B cell (primary cell): ENCODE measurements at regions not wholly inside any gene's neighbourhood (a gene's known extent, or its start where the extent isn't known, plus 50 kb on each side); places are given as distances from the start of the nearest gene placed in this dataset.

Experiments used
- ATAC-seq: fragments of 200-7000 bp; cut with Tn5 transposase; one replicate; pipeline ENCODE4 v1.10.0; 2021; ENCODE audit warnings: low read depth, mild to moderate bottlenecking, moderate number of reproducible peaks, moderate library complexity
- CTCF ChIA-PET: fragments of 350-600 bp; sonication (Branson Sonifier 250); formaldehyde crosslinking; loops from one replicate; lab custom pipeline; 2021; ENCODE audit warnings: antibody characterized with exemption, inconsistent platforms; lab: Charles Lee
- POLR2A ChIA-PET: fragments of 350-600 bp; sonication (Branson Sonifier 250); formaldehyde crosslinking; loops from one replicate; lab custom pipeline; 2021; ENCODE audit warnings: antibody characterized with exemption; lab: Charles Lee
- DNase-seq: peaks from one replicate; pipeline ENCODE4 v3.0.0; 2013
- H2AFZ ChIP-seq: 2 replicates; pipeline ENCODE4 v1.6.1; 2012; ENCODE audit warnings: mild to moderate bottlenecking, low read depth, low read length; ENCODE audit not compliant: insufficient read depth, poor library complexity, severe bottlenecking
- H3K27ac ChIP-seq, 2 donors: 1 replicate in 1 of 2; 2 replicates in 1 of 2; pipeline ENCODE4 v1.5.1; 2012 to 2013; ENCODE audit warnings: low read length in 2 of 2, mild to moderate bottlenecking in 2 of 2, moderate library complexity in 1 of 2
- H3K27me3 ChIP-seq, 4 experiments: fragments of 200-600 bp in 1 of 4; sonication (generic) in 1 of 4; replicated peaks in 1 of 4; 1 replicate in 2 of 4; 2 replicates in 2 of 4; pipeline versions ENCODE4 v1.6.1 to v1.7.0; 2013 to 2016; ENCODE audit warnings: low read length in 3 of 4, mild to moderate bottlenecking in 2 of 4, mixed read lengths in 1 of 4, moderate library complexity in 1 of 4; ENCODE audit not compliant: insufficient read depth in 4 of 4, control insufficient read depth in 3 of 4; ENCODE audit errors: control extremely low read depth in 1 of 4
- H3K36me3 ChIP-seq, 2 experiments: replicated peaks in 1 of 2; 1 replicate in 1 of 2; 2 replicates in 1 of 2; pipeline versions ENCODE4 v1.6.1 to v1.7.1; 2013; ENCODE audit warnings: low read length in 1 of 2; ENCODE audit not compliant: insufficient read depth in 2 of 2, control insufficient read depth in 1 of 2; ENCODE audit errors: control extremely low read depth in 1 of 2, extremely low read depth in 1 of 2
- H3K4me1 ChIP-seq, 2 donors: fragments of 200-600 bp in 1 of 2; sonication (generic) in 1 of 2; 1 replicate in 1 of 2; 2 replicates in 1 of 2; pipeline versions ENCODE4 v1.5.1 to v1.6.1; 2013 to 2017; ENCODE audit warnings: low read length in 2 of 2; ENCODE audit not compliant: control insufficient read depth in 2 of 2, insufficient read depth in 2 of 2
- H3K4me2 ChIP-seq: replicated peaks from 2 replicates; pipeline ENCODE3; 2012; ENCODE audit warnings: mild to moderate bottlenecking, low read depth, low read length; ENCODE audit not compliant: poor library complexity, severe bottlenecking
- H3K4me3 ChIP-seq, 5 experiments: fragments of 200-600 bp in 1 of 5; sonication (generic) in 1 of 5; 1 replicate in 3 of 5; 2 replicates in 2 of 5; pipeline versions ENCODE4 v1.5.1 to v1.7.0; 2011 to 2016; ENCODE audit warnings: low read length in 4 of 5, mild to moderate bottlenecking in 4 of 5, low read depth in 2 of 5, control low read depth in 1 of 5, moderate library complexity in 1 of 5; ENCODE audit not compliant: insufficient read depth in 1 of 5; ENCODE audit errors: control extremely low read depth in 1 of 5, extremely low read depth in 1 of 5
- H3K79me2 ChIP-seq: fragments of 200-600 bp; sonication (generic); one replicate; pipeline ENCODE4 v1.6.0; 2016; ENCODE audit warnings: low read length; ENCODE audit not compliant: control insufficient read depth, insufficient read depth
- H3K9ac ChIP-seq: fragments of 200-600 bp; sonication (generic); 2 replicates; pipeline ENCODE4 v1.6.1; 2017; ENCODE audit warnings: mild to moderate bottlenecking, low read length, moderate library complexity
- H3K9me3 ChIP-seq, 3 donors: one replicate each; pipeline versions ENCODE4 v1.6.1 to v1.7.1; 2013; ENCODE audit warnings: low read length in 2 of 3; ENCODE audit not compliant: control insufficient read depth in 2 of 3, insufficient read depth in 1 of 3; ENCODE audit errors: control extremely low read depth in 1 of 3
- H4K20me1 ChIP-seq: 2 replicates; pipeline ENCODE4 v1.6.0; 2012; ENCODE audit warnings: mild to moderate bottlenecking, low read length; ENCODE audit not compliant: insufficient read depth, control insufficient read depth, poor library complexity, severe bottlenecking
- H3K27ac Mint-ChIP-seq: one replicate; pipeline ENCODE4 v1.8.0; 2021; ENCODE audit warnings: mixed read lengths
- H3K27me3 Mint-ChIP-seq: one replicate; pipeline ENCODE4 v1.8.0; 2021; ENCODE audit warnings: mixed read lengths
- H3K4me1 Mint-ChIP-seq: one replicate; pipeline ENCODE4 v1.8.0; 2021; ENCODE audit warnings: mixed read lengths
- H3K4me3 Mint-ChIP-seq: one replicate; pipeline ENCODE4 v1.8.0; 2021; ENCODE audit warnings: mixed read lengths
- H3K9me3 Mint-ChIP-seq: one replicate; pipeline ENCODE4 v1.8.0; 2022; ENCODE audit warnings: mixed read lengths; ENCODE audit not compliant: insufficient read depth
- EZH2 ChIP-seq: IDR thresholded peaks from 2 replicates; pipeline ENCODE4 v1.6.1; 2012; ENCODE audit warnings: borderline replicate concordance, low read depth, mild to moderate bottlenecking, moderate library complexity, low read length; ENCODE audit not compliant: insufficient read depth, poor library complexity, severe bottlenecking
- WGBS: methylation state at CpG from one replicate; pipeline ENCODE4 v1.1.5; 2013; ENCODE audit warnings: missing lambda C conversion rate; ENCODE audit not compliant: insufficient coverage; 5-methylcytosine and 5-hydroxymethylcytosine counted together
- intact Hi-C: fragments of 100-400 bp; cut with micrococcal nuclease; formaldehyde crosslinking; loops from one replicate; pipeline ENCODE4 v1.10.0; 2022
- TF ChIP-seq, protein P1 (sequence below): fragments of 200-600 bp; IDR thresholded peaks from one replicate; pipeline ENCODE4 v1.8.0; 2022; ENCODE audit warnings: antibody characterized with exemption, mild to moderate bottlenecking

DNA sequence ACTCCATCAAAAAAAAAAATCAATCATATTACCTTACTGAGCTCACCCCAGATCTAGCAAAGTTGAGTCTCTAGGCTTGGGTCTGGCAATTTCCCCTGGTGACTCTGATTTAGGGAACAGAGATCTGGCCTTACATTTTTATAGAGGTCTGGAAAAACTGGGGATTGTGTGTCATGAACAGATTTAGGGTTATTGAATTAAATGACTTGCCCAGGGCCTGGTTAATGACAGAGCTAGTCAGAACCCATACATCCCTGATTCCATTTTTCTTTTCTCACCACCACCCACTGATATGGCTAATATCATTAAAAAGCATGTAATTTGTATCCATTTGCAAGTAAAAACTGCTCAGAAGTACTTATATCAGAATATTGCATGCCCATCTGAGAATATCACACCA lies 163.4 kb upstream of the OGFRL1 start:
- Mint-ChIP-seq H3K9me3 (peaks cover 9% of the 10 kb centered on the region), H3K4me3 (no peak overlapping the region), H3K27me3 (peaks cover 4% of the 10 kb centered on the region), H3K27ac (no peak overlapping the region), H3K4me1 (peaks cover 20% of the 10 kb centered on the region)
- H2AFZ ChIP-seq: no peak overlapping the region
- ChIA-PET POLR2A (no interaction called here), CTCF (no interaction called here)
- peaks cover 4 to 6% of the 10 kb centered on the region in 2 donors for H3K4me1 ChIP-seq
- H3K79me2 ChIP-seq: no peaks in the 10 kb centered on the region
- TF ChIP-seq EZH2: no peak
- TF ChIP-seq, protein P1, sequence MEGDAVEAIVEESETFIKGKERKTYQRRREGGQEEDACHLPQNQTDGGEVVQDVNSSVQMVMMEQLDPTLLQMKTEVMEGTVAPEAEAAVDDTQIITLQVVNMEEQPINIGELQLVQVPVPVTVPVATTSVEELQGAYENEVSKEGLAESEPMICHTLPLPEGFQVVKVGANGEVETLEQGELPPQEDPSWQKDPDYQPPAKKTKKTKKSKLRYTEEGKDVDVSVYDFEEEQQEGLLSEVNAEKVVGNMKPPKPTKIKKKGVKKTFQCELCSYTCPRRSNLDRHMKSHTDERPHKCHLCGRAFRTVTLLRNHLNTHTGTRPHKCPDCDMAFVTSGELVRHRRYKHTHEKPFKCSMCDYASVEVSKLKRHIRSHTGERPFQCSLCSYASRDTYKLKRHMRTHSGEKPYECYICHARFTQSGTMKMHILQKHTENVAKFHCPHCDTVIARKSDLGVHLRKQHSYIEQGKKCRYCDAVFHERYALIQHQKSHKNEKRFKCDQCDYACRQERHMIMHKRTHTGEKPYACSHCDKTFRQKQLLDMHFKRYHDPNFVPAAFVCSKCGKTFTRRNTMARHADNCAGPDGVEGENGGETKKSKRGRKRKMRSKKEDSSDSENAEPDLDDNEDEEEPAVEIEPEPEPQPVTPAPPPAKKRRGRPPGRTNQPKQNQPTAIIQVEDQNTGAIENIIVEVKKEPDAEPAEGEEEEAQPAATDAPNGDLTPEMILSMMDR: no peak
- no peaks in the 10 kb centered on the region for H4K20me1 ChIP-seq
- peaks cover 0 to 11% (median 3%) of the 10 kb centered on the region in 3 donors for H3K9me3 ChIP-seq
- H3K27ac ChIP-seq: no peak overlapping the region
- H3K27me3 ChIP-seq: no peaks in the 10 kb centered on the region
- H3K9ac ChIP-seq: no peak overlapping the region
- no peak overlapping the region for H3K4me2 ChIP-seq
- no peaks in the 10 kb centered on the region for H3K36me3 ChIP-seq
- intact Hi-C loops: no loop called here
- DNase-seq (no peak), ATAC-seq (no peak)
- H3K4me3 ChIP-seq: no peak overlapping the region

DNA sequence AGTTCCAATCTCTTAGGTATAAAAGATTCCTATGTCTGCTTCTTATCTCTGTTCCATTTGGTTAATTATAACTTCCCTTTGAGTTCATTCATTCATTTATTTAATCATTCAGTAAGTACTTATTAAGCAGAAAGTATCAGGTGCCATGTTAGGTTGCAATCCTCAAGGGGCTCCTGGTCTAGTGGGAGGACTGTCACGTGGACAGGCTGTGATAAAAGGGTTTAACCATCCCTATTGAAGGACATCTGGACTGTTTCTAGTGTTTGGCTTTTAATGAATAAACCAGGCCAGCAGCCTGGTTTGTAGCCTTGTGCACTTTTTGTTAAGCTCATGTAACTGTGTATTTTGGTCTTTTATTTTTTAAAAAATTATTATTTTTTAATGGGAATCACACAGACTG lies 162.1 kb upstream of the OGFRL1 start:
- H3K27me3 Mint-ChIP-seq: peaks cover 9% of the 10 kb centered on the region
- peaks cover 20% of the 10 kb centered on the region for H3K4me1 Mint-ChIP-seq
- intact Hi-C loops: no loop called here
- Histone ChIP-seq H3K4me1 (peaks cover 4 to 6% of the 10 kb centered on the region in 2 donors), H3K79me2 (no peaks in the 10 kb centered on the region), H3K9ac (no peak overlapping the region), H3K27ac (no peak overlapping the region), H3K36me3 (no peaks in the 10 kb centered on the region), H3K27me3 (no peaks in the 10 kb centered on the region), H3K4me2 (no peak overlapping the region), H3K9me3 (peaks cover 0 to 7% (median 3%) of the 10 kb centered on the region in 3 donors), H2AFZ (no peak overlapping the region), H4K20me1 (no peaks in the 10 kb centered on the region), H3K4me3 (no peak overlapping the region)
- CTCF ChIA-PET: no interaction called here
- WGBS: no CpG with 5 or more reads among the region's 1 CpG
- H3K27ac Mint-ChIP-seq: no peak overlapping the region
- POLR2A ChIA-PET: no interaction called here
- H3K9me3 Mint-ChIP-seq: peaks cover 5% of the 10 kb centered on the region
- ATAC-seq (no peak), DNase-seq (no peak)
- H3K4me3 Mint-ChIP-seq: no peak overlapping the region
- TF ChIP-seq, protein P1: no peak
- TF ChIP-seq EZH2: no peak
